Osteocyte (in vitro differentiated cells): ENCODE measurements at regions not wholly inside any gene's neighbourhood (a gene's known extent, or its start where the extent isn't known, plus 50 kb on each side); places are given as distances from the start of the nearest gene placed in this dataset.

Experiments used
- DNase-seq: peaks from one replicate; pipeline ENCODE4 v3.0.0; 2021; ENCODE audit warnings: mixed read lengths; ENCODE audit not compliant: unreplicated experiment; ENCODE audit errors: extremely low spot score
- H3K27ac Mint-ChIP-seq: one replicate; pipeline ENCODE4 v1.8.0; 2021; ENCODE audit warnings: mild to moderate bottlenecking, mixed read lengths; ENCODE audit not compliant: unreplicated experiment
- H3K27me3 Mint-ChIP-seq: one replicate; pipeline ENCODE4 v1.8.0; 2021; ENCODE audit warnings: mixed read lengths; ENCODE audit not compliant: unreplicated experiment
- H3K36me3 Mint-ChIP-seq: one replicate; pipeline ENCODE4 v1.8.0; 2021; ENCODE audit warnings: mixed read lengths; ENCODE audit not compliant: unreplicated experiment
- H3K4me1 Mint-ChIP-seq: one replicate; pipeline ENCODE4 v1.8.0; 2021; ENCODE audit warnings: mixed read lengths; ENCODE audit not compliant: unreplicated experiment
- H3K4me3 Mint-ChIP-seq: one replicate; pipeline ENCODE4 v1.8.0; 2021; ENCODE audit warnings: mild to moderate bottlenecking, moderate library complexity, mixed read lengths; ENCODE audit not compliant: unreplicated experiment
- H3K9me3 Mint-ChIP-seq: one replicate; pipeline ENCODE4 v1.8.0; 2021; ENCODE audit warnings: mixed read lengths; ENCODE audit not compliant: unreplicated experiment
- CTCF ChIP-seq: fragments of 200-600 bp; sonication (generic); IDR thresholded peaks from 2 replicates; pipeline ENCODE4 v1.5.0; 2021; ENCODE audit warnings: antibody characterized with exemption, mild to moderate bottlenecking, moderate library complexity

- no peaks in the 10 kb centered on the region for H3K4me1 Mint-ChIP-seq
- no peaks in the 10 kb centered on the region for H3K27me3 Mint-ChIP-seq
- H3K27ac Mint-ChIP-seq, result no peak overlapping the region
- H3K9me3 Mint-ChIP-seq, result peaks cover 12% of the 10 kb centered on the region
- no peaks in the 10 kb centered on the region for H3K36me3 Mint-ChIP-seq
- no peak for TF ChIP-seq CTCF
- H3K4me3 Mint-ChIP-seq, result no peak overlapping the region
- DNase-seq, result no peak
Measured at GRCh38 chr6:98094696-98095095, 739.7 kb upstream of the POU3F2 start.

GRCh38 chr6:98107801-98108200 is 726.6 kb upstream of the POU3F2 start:
- peaks cover 10% of the 10 kb centered on the region for H3K9me3 Mint-ChIP-seq
- H3K36me3 Mint-ChIP-seq, result no peaks in the 10 kb centered on the region
- H3K4me1 Mint-ChIP-seq, result no peaks in the 10 kb centered on the region
- H3K4me3 Mint-ChIP-seq, result no peak overlapping the region
- no peaks in the 10 kb centered on the region for H3K27me3 Mint-ChIP-seq
- DNase-seq, result no peak
- no peak for TF ChIP-seq CTCF
- no peak overlapping the region for H3K27ac Mint-ChIP-seq

- H3K4me3 Mint-ChIP-seq, result no peak overlapping the region
- H3K27me3 Mint-ChIP-seq, result no peaks in the 10 kb centered on the region
- H3K4me1 Mint-ChIP-seq, result no peaks in the 10 kb centered on the region
- H3K36me3 Mint-ChIP-seq, result no peaks in the 10 kb centered on the region
- H3K9me3 Mint-ChIP-seq, result no peaks in the 10 kb centered on the region
- TF ChIP-seq CTCF, result no peak
- no peak for DNase-seq
- no peak overlapping the region for H3K27ac Mint-ChIP-seq
Measured at GRCh38 chr6:98116455-98116854, 717.9 kb upstream of the POU3F2 start.

GRCh38 chr6:98117068-98117467 is 717.3 kb upstream of the POU3F2 start:
- Mint-ChIP-seq H3K4me1 (no peaks in the 10 kb centered on the region), H3K27me3 (no peaks in the 10 kb centered on the region), H3K27ac (no peak overlapping the region), H3K36me3 (no peaks in the 10 kb centered on the region), H3K4me3 (no peak overlapping the region), H3K9me3 (no peaks in the 10 kb centered on the region)
- no peak for TF ChIP-seq CTCF
- DNase-seq, result no peak

GRCh38 chr6:98118397-98119045 is 715.9 kb upstream of the POU3F2 start:
- no peak for TF ChIP-seq CTCF
- no peaks in the 10 kb centered on the region for H3K36me3 Mint-ChIP-seq
- no peaks in the 10 kb centered on the region for H3K27me3 Mint-ChIP-seq
- no peak overlapping the region for H3K27ac Mint-ChIP-seq
- H3K9me3 Mint-ChIP-seq, result no peaks in the 10 kb centered on the region
- no peak overlapping the region for H3K4me3 Mint-ChIP-seq
- no peak for DNase-seq
- no peaks in the 10 kb centered on the region for H3K4me1 Mint-ChIP-seq
